OCI-LY3 (cell line): ENCODE measurements at regions not wholly inside any gene's neighbourhood (a gene's known extent, or its start where the extent isn't known, plus 50 kb on each side); places are given as distances from the start of the nearest gene placed in this dataset.

ENCODE experiments used
- EZH2phosphoT487 ChIP-seq: fragments of 200-600 bp; shearing (Covaris generic); IDR thresholded peaks from 2 replicates; pipeline ENCODE4 v1.6.1; 2018; ENCODE audit warnings: antibody characterized with exemption, mixed run types, low read depth
- TF ChIP-seq, protein P1 (sequence below): fragments of 200-600, 300-600 bp; sonication (generic); IDR thresholded peaks from 2 replicates; pipeline ENCODE4 v1.5.1; 2014; ENCODE audit warnings: antibody characterized with exemption, low read length, low read depth

DNA sequence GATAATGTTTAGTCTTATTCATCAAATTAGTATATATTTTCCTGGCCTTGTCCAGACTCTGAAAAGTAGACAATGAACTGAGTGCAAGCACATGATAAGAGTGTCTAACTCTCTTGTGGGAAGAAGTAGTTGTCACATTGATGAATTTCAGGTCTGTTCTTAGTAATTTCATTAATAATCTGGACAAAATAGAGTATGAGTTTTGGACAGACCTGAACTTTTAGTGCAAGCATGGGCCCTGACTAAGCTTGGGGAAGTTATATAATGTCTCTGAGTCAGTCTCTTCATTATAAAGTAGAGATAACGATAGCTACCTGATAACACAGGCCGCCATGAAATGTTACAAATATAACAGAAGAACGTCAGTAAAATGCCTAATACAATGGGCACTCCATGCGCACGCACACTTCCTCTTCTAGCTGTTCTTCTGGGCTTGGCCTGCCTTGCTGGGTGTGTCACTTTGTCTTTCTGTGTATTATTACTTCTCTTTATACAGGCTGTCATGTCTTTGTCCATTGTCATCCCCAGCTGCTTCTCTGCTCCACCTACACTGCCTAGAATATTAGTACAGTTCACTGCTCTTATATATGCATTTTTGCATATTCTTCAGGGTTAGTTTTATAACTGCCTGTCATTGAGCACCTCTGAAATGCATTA, 129.1 kb upstream of the HTR2A start:
- TF ChIP-seq, protein P1, sequence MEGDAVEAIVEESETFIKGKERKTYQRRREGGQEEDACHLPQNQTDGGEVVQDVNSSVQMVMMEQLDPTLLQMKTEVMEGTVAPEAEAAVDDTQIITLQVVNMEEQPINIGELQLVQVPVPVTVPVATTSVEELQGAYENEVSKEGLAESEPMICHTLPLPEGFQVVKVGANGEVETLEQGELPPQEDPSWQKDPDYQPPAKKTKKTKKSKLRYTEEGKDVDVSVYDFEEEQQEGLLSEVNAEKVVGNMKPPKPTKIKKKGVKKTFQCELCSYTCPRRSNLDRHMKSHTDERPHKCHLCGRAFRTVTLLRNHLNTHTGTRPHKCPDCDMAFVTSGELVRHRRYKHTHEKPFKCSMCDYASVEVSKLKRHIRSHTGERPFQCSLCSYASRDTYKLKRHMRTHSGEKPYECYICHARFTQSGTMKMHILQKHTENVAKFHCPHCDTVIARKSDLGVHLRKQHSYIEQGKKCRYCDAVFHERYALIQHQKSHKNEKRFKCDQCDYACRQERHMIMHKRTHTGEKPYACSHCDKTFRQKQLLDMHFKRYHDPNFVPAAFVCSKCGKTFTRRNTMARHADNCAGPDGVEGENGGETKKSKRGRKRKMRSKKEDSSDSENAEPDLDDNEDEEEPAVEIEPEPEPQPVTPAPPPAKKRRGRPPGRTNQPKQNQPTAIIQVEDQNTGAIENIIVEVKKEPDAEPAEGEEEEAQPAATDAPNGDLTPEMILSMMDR = no peak
- TF ChIP-seq EZH2phosphoT487 = no peak
